Suppressor macrophage treated with lipopolysaccharide for 4 hours (primary cell): ENCODE measurements at regions not wholly inside any gene's neighbourhood (a gene's known extent, or its start where the extent isn't known, plus 50 kb on each side); places are given as distances from the start of the nearest gene placed in this dataset.

Source experiments
- DNase-seq: peaks from one replicate; pipeline ENCODE4 v3.0.0-alpha.2; 2020

DNA sequence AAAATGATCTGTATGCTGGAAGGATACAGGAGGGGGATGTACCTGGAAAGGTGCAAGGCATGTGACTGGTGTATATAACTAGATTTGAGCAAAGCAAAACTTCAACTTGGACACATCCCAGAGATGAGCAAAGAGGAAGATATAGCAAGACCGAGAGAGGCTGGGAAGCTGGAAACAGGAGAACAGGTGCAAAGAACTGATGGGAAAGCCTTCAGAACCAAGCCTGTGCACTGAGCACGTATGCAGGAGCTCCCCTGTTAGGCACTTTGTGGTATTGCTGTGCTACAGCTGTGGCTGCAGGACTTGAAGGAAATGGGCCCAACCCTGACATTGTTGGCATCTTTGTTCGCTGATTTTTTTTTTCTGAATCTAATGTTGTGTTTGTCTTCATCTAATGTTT is 120.7 kb upstream of the PWP1 start:
- DNase-seq, result no peak

DNA sequence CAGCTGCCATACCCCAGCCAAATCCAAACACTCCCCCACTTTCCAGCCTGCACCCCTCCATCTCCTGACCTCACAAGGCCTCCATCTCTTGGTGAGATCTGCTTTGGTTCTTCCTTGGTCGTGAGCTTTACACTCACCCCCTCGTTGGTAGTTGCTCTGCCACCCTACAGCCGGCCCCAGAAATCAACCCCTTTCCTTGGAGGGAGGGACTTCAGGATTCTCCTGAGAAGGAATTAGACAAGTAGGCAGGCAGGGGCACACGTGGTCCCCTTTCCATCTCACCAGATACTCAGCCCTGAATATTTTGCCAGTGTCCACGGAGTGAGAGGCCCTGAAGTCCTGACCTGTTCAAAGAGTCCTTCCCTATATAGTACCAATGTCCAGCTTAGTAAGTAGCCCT is 120.0 kb upstream of the PWP1 start:
- no peak for DNase-seq

DNA sequence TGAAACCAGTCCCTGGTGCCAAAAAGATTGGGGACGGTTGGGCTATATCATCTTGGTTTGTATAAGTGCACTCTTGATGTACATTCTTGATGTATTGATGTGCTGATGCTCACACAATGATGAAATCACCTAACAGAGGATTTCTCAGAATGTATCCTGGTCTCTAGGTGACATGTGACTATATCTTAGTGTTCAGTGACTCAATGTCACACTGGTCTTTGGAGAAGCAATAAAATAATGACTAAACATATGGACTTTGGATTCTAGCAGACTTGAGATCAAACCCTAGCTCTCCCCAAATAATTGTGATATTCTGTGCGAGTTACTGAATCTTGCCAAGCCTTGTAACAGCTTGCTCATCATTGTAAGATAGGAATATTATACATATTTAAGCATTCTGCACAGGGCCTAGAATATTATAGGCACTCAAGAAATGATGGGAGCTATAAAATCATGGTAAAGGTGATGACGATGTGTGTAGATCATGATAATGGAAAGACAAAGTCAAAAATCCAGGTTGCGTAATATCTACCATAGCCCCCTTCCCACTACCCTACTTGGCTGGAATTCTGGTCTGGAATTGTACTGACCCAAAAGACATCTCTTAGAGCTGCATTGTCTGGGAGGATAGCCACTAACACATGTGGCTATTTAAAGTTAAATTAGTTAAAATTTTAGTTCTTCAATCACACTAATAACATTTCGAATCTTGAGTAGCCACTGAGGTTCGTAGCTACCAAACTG is 117.6 kb upstream of the PWP1 start:
- no peak for DNase-seq

DNA sequence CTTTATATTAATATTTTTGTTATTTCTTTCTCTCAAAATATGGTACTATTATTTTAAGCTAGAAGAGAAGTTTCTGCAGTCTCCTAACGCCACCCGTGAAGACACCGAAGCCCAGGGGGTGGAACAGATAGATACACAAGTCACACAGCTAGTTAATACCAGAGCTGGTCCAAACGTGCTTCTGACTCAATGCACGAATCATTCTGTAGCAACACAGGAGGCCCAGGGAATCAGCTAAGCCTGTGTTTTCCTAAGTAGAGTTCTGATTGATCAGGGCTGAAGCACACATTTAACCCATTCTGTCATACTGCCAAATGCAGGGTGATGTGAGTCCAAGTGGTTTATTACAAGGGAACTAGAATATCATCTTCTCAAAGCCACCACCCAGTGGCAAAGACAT is 116.9 kb upstream of the PWP1 start:
- DNase-seq, result no peak

DNA sequence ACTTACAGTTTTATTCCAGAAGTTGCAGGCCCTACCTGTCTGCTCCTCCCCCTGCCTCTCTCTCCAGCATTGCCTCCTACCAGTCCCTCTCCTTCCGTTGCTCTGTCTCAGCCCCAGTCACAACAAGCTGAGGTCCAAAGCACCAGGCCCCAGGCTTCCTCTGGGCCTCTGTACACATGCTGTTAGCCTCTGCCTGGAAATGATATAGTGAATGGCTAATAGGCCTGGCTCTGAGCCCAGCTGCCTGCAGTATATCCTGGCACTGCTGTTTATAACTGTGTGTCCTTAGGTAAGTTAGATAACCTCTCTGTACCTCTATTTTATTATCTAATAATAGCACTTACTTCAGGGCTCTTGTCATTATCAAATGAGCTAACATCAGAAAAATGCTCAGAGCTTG is 114.9 kb upstream of the PWP1 start:
- DNase-seq, result no peak

DNA sequence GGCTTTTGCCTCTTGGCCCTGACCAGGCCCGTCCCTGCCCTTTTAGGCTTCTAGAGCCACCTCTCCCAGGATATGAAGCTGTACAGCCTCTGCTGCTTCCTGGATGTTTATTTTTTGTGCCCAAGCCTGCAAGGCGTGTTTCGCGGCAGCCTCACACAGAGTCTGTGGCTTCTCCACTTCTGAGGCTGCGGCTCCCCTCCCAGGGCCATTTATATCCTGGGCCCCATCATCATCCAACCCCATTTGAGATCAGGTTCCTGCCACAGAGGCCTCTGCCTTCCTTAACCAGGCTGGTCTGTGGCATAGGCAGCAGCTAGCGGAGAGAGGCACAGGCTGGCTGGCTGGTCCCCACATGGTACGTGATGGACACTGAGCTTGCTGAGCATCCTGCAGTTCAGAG is 114.1 kb upstream of the PWP1 start:
- no peak for DNase-seq

DNA sequence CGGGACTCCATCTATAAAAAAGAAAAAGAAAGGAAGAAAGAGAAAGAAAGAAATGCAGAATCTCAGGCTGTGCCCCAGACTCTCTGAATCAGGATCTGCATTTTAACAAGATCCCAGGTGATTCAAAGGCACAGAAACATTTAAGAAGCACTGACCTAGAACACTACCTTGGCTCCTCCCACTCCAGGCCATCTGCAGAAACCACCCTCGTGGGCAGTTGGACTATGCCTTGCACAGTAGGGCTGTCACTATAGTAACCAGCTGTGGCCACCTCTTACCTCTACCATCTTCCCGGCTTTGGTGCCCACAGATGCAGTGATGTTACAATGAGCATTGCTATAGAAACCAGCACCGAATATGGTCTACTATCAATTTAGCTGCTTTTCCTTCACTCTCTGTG is 110.9 kb upstream of the PWP1 start:
- DNase-seq, result no peak

DNA sequence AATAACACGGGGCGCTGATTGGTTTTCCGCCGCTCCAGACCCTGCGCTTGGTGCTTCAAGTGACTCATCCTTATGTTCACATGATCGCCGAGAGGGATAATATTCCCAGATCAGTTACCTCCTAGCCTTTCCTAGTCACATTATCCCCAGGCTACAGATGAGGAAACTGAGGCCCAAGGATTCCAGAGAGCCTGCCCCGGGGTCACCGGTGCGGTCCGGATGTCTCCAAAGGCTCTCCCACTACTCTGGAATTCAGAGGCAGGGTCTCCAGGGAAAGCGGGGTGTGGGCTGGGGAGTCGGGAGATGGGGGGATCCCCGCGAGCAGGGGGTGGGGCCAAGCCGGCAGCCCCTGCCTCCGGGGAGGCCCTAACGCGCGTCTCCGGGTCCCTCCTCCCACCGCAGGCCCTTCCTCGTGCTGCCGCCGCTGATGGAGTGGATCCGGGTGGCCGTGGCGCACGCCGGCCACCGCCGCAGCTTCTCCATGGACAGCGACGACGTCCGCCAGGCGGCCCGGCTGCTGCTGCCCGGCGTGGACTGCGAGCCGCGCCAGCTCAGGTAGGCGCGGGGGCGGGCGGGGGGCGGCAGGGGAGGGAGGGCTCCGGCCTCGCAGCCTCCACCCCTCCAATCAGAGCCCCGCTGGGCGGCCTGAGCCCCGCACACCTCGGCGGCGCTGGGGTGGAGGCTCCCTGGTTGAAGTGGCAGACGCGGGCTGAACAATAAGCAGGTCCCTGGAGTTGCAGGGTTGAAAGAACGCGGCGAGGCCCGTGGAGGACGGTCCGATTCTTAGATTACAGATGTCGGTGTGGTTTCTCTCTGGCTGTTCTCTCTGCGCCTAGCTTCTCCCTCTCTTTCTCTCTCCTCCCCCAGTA is 104.6 kb upstream of the PWP1 start:
- DNase-seq, result no peak

DNA sequence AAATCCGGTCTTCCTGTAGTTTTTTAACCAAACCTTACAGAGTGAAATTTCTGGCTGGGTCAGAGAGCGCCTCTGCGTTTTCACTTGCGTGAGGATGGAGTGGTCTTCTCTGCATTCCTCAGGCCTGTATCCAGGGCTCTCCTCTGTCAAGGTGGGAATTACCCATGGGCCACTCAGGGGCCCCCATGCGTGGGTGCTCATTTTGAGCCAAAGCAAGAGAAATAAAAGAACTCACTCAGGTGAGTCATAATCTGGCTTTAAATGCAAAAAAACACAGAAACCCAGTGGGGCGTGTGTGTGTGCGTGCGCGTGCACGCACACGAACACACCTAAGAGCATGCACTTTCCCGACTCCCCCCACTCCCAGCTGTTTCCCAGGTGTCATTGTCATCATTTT is 104.0 kb upstream of the PWP1 start:
- no peak for DNase-seq

DNA sequence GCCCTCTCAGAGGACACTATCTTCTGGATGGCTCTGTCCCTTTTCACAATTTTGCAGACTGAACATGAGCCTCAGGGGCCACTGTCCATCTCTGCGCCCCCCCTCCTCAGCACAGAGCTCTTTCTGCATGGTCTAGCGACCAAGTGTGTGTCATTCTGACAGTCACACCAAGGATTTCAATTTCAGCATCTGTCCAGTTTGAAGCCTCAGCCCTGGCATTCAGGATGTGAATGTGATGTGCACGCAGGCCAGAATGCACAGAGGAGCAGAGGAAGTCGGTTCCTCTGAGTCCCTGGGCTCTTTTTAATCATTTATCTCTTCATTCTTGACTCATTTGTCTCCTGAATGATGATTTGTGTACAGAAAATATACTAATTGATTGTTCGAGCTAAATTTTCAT is 102.0 kb upstream of the PWP1 start:
- DNase-seq, result no peak

DNA sequence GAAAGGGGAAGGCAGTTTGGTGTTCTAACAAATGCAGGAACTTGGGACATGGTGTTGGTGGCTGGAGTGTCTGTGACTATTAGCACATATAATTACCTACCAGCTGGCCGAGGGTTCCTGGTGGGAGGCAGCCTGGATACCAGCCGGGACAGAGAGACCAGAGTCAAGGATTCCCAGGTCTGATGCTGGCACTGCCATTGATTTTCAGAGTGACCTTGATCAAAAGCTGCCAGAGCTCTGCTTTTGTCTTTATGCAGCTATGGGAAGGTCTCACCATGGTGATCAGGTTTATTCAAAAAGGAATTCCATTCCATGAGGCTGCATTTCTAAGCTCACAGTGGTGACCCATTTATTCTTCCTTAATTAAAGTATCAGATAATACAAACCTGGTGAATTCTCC is 101.0 kb upstream of the PWP1 start:
- no peak for DNase-seq

DNA sequence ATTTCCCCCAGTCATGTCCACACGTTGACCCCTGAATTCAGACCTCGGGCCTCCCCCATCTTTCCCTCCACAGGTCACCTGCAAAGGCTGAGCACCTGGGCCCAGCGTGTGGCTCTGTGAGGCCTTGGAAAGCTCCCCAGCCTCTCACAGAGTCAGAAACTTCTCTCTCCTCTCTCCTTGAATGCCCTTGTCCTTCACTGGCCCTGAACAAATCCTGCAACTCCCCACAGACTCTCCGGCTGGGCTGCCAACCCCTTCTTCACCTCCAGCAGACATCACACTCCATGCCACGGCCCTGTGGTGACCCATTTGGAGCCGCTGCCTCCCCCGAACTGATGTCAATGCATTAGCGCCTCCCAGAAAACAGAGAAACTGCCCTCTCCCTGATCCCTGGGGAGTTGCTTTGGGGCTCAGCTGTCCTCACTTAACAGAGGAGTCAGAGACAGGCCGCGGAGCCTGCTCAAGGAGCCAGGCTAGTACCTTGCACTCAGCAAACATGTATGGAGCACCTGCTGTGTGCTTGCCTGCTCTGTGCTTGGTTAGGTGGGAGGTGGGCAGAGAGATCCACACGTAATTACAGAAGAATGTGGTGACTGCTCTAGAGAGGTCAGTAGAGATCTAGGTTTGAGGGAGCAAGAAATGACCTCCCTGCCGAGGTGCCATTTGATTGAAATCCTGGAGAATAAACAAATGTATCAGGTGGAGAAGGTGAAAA is 99.2 kb upstream of the PWP1 start:
- DNase-seq, result no peak

DNA sequence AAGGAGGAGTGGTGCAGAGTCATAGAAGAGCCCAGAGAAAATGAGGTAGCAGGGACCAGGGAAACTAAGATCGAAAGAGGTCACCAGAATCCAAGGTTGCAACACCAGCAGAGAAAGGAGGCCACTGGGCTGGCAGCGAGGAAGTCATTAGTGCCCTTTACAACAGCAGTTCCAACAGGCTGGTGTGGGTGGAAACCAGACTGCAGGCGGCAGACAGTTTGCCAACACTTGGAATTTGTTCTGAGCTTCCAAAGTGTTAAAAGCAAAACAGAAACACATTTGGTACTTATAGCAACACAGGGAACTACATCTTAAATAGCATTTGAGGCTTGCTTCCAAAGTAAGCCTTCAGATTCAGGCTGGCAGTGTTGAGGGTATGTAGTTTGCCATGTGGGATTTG is 95.2 kb upstream of the PWP1 start:
- DNase-seq, result peak; percentile 58

DNA sequence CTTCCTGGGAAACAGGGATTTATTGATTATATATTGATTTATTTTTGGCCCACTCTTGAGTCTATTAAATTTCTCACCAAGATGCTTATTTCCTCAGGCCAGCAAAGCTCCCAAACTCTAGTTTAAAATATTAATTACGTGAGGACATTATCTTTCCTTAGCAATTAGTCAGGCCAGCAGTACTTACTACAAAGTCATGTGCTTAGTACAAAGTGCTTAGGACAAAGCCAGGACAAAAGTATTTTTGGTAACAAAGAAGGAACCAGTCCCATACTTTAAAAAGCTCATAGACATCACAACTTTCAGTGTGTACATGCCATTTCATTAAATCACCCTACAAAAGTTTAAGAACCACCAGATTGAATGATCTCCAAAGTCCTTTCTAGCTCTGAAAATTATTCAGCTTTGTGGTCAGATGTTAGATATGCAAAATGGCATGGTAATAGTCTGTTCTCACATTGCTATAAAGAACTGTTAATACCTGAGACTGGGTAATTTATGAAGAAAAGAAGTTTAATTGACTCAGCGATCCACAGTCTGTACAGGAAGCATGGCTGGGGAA is 94.7 kb upstream of the PWP1 start:
- DNase-seq, result no peak

DNA sequence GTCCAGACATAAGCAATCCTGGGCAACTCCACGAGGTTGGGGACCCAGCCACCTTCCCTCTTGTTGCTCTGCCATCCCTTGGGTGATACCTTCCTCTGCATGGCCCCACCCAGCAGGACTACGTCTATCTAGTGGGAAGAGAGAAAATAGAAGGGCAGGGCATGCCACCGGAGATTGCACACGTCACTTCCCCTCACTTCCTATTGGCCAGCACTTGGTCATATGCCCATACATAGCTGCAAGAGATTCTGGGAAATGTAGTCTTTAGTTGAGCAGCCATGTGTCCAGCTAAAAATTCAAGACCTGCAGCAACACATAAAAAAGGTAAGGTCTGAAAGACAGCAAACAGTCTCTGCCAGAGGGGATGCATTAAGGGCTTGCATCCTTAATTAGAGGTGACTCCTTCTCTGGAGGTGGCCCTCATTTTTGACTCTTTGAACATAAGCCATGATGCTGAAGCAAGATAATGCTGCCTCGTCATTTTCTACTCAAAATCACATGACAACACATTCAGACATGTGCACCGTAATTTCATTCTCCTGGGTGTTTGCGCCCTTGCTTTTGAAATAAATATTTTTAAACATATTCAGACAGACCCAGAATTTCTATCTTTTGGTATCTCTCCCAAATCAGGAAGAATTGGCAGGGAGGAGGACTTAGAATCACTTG is 91.8 kb upstream of the PWP1 start:
- DNase-seq, result no peak

DNA sequence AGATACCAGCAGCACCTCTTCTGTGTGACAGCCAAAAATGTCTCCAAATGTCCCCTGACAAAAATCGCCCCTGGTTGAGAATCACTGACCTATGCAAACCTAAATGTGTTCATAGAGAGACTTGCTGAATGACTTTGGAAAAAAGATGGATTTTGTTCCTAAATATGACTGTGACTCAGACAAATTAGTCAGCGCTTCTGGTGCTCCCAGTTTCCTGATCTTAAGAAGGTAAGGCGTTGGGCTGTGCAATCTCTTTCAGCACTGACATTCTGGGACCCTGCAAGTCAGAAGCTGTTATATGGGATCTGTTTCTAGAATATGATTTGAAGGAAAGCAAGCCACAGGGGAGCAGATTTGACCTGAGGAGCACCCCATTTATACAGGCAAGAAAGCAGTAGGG is 90.6 kb upstream of the PWP1 start:
- no peak for DNase-seq

DNA sequence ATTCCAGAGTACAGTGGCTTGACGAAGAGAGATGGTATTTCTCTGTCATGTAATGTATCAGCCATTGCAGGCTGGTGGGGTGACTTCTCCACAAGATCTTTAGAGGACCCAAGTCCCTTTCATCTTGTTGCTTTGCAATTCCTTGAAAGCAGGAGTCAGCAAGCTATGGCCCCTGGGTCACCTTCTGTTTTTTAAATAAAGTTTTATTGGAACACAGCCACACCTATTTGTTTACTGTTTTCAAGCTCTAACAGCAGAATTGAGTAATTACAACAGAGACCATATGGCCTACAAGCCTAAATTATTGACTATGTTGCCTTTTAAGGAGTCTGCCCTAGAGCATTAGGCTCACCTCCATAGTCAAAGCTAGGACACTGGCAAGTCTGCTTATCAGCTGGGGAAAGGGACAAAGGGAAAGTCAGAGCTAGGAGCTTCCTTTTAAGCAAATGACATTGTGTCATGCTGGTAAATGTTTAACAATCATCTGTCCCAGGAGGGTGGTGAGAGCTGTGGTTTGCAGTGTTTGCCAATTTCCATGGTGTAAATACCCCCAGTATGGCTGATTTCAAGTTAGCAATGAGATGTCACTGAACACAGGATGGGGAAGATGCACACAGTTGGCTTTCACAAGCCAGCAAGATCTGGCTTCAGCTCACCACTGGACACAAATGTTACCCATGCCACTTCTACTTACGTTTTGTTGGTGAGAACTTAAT is 87.7 kb upstream of the PWP1 start:
- no peak for DNase-seq

DNA sequence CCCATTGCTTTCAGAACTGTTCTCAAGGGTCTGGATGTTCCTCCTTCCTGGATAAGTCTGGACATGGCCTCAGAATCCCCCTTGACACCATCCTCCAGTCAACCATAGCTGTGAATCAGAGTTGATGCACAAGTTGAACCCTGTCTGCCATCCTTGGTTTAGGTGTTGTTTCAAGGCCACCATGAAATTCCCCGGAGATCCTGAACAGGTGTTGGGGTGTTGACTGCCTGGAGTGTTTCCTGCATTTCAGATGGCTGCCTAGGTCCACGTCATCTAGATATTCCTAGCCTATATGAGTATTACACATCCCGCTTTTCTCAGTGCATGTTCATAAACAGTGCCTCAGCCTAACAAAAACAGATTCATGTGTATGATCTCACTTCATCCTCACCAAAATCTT is 86.7 kb upstream of the PWP1 start:
- no peak for DNase-seq

DNA sequence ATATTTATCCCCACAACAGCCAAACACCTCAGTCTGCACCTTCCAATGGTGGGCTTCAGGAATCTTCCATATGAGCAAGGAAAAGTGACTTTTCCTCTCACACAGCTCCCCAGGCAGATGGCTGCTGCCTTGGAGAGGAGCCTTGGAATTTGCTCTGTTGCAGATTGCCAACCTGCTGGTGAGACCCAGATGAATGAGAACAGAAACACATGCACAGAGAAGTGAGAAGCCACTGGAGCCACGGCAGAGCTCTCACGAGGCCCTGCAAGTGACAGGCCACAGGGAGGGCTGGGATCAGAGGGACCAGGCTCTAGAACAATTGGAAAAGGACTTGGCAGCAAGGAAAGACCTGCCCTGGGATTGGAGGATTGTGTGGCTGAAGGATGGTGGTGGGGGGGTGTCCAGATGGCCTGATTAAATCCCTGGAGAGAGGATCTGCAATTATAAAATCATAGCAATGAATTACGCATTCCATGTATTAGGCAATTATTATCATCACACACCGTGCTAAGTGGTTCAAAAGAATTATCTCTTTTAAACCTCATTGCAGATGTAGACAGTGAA is 84.9 kb upstream of the PWP1 start:
- no peak for DNase-seq

DNA sequence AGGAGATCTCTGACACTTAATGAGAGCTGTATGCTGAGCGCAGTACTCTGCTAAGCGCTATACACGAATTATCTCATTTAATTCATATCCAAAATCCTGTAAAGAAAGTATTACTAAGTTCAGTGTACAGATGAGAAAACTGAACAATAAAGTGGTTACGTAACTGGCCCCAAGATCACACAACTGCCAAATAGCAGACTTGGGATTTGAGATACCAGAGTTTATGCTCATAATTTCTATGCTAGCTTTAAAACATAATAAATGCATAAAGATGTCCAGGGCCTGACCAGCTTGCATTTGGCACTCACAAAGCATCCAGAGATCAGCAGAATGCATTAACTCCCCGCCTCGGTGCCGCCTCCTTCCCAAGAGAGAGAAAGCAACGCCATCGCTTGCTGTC is 83.2 kb upstream of the PWP1 start:
- no peak for DNase-seq

DNA sequence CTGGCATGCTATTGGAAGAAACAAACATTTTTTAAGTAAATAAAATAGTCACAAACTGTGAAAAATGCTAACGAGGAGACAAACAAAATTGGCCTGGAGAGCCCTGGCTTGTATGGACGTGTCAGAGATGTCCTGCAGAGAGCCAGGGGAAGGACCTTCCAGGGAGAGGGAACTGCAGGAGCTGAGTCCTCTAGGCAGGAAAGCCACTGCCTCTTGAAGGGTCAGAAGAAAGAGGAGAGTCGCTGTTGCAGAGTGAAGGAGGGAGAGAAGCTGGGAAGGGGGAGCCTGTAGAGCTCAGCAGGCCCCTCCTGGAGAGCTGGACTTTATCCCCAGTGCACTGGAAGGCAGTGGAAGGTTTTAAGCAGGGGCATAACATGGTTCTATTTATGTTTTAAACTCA is 80.3 kb upstream of the PWP1 start:
- no peak for DNase-seq
